Calu3 (cell line): ENCODE measurements at regions not wholly inside any gene's neighbourhood (a gene's known extent, or its start where the extent isn't known, plus 50 kb on each side); places are given as distances from the start of the nearest gene placed in this dataset.

ENCODE experiments used
- BruUV-seq: library from RNA; stranded (reverse); fragments of 400-500 nt; replicated peaks from 2 replicates; lab custom pipeline; 2021; lab: Mats Ljungman, UMichigan
- CTCF ChIA-PET: fragments of 300-600 bp; sonication (Branson Sonifier 250); formaldehyde crosslinking; loops from one replicate; lab custom pipeline; 2022; ENCODE audit warnings: antibody characterized with exemption; lab: Charles Lee
- DNase-seq: peaks from one replicate; pipeline ENCODE4 v3.0.0; 2022
- H3K27ac Mint-ChIP-seq: one replicate; pipeline ENCODE4 v1.8.0; 2022; ENCODE audit warnings: mixed read lengths; ENCODE audit not compliant: unreplicated experiment
- H3K27me3 Mint-ChIP-seq: one replicate; pipeline ENCODE4 v1.8.0; 2022; ENCODE audit warnings: mixed read lengths; ENCODE audit not compliant: unreplicated experiment
- H3K36me3 Mint-ChIP-seq: one replicate; pipeline ENCODE4 v1.8.0; 2022; ENCODE audit warnings: mild to moderate bottlenecking, moderate library complexity, mixed read lengths; ENCODE audit not compliant: insufficient read depth, unreplicated experiment
- H3K4me1 Mint-ChIP-seq: one replicate; pipeline ENCODE4 v1.8.0; 2022; ENCODE audit warnings: mild to moderate bottlenecking, low read depth, mixed read lengths; ENCODE audit not compliant: unreplicated experiment
- H3K4me3 Mint-ChIP-seq: one replicate; pipeline ENCODE4 v1.8.0; 2022; ENCODE audit warnings: mild to moderate bottlenecking, low read depth, moderate library complexity, mixed read lengths; ENCODE audit not compliant: unreplicated experiment
- H3K9me3 Mint-ChIP-seq: one replicate; pipeline ENCODE4 v1.8.0; 2022; ENCODE audit warnings: low read depth, mixed read lengths; ENCODE audit not compliant: unreplicated experiment
- intact Hi-C: fragments of 100-400 bp; cut with micrococcal nuclease; formaldehyde crosslinking; loops from one replicate; pipeline ENCODE4 v1.10.0; 2022; ENCODE audit not compliant: unreplicated experiment
- TF ChIP-seq, protein P1 (sequence below): fragments of 200-600 bp; IDR thresholded peaks from one replicate; pipeline ENCODE4 v1.8.0; 2022; ENCODE audit warnings: antibody characterized with exemption; ENCODE audit not compliant: unreplicated experiment

DNA sequence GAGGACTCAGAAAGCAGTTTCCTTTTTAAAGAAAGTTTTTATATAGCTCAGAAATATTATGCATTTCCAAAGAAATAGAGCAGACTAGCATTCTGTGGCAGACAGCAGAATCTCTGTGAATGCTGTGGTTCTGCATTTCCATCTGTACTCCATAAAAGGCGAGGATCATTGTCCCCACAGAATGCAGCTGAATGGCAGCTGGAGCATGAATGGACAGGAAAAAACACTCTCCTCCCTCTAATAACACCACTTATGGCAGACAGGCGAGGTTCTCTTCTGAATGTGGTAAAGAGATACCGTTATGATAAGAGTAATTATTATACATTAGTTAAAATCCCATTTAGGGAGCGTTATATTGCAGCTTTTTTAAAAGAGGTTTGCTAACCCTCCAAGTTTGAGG lies 81.4 kb upstream of the WLS start:
- Mint-ChIP-seq H3K36me3 (no peaks in the 10 kb centered on the region), H3K4me1 (no peaks in the 10 kb centered on the region), H3K27me3 (no peaks in the 10 kb centered on the region), H3K9me3 (no peaks in the 10 kb centered on the region), H3K27ac (no peak overlapping the region), H3K4me3 (no peak overlapping the region)
- no TSS peak for BruUV-seq
- DNase-seq = no peak
- intact Hi-C loops = no loop called here
- CTCF ChIA-PET = no interaction called here
- TF ChIP-seq, protein P1, sequence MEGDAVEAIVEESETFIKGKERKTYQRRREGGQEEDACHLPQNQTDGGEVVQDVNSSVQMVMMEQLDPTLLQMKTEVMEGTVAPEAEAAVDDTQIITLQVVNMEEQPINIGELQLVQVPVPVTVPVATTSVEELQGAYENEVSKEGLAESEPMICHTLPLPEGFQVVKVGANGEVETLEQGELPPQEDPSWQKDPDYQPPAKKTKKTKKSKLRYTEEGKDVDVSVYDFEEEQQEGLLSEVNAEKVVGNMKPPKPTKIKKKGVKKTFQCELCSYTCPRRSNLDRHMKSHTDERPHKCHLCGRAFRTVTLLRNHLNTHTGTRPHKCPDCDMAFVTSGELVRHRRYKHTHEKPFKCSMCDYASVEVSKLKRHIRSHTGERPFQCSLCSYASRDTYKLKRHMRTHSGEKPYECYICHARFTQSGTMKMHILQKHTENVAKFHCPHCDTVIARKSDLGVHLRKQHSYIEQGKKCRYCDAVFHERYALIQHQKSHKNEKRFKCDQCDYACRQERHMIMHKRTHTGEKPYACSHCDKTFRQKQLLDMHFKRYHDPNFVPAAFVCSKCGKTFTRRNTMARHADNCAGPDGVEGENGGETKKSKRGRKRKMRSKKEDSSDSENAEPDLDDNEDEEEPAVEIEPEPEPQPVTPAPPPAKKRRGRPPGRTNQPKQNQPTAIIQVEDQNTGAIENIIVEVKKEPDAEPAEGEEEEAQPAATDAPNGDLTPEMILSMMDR = no peak

DNA sequence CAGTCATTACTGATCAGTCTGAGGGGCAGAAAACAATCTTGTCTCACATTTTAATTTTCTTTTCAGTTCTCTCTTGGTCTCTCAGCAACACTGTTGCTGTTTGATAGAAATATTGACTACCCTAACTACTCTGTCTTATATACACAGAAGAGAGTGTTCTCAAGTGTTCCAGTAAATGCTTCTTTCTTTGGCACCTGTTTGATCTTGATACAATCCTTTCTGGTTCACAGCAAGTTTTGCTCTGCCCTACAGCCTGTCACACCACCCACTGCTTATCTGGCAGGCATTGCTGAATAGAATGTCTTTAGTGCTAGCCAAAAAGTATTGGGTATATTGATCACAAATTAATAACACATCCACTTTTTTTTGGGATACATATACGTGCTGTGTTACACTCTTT lies 75.7 kb upstream of the WLS start:
- DNase-seq = no peak
- Mint-ChIP-seq H3K9me3 (no peaks in the 10 kb centered on the region), H3K36me3 (no peaks in the 10 kb centered on the region), H3K4me3 (no peak overlapping the region), H3K27me3 (no peaks in the 10 kb centered on the region), H3K4me1 (no peaks in the 10 kb centered on the region), H3K27ac (no peak overlapping the region)
- intact Hi-C loops = no loop called here
- CTCF ChIA-PET = no interaction called here
- TF ChIP-seq, protein P1 = no peak
- BruUV-seq = no TSS peak

DNA sequence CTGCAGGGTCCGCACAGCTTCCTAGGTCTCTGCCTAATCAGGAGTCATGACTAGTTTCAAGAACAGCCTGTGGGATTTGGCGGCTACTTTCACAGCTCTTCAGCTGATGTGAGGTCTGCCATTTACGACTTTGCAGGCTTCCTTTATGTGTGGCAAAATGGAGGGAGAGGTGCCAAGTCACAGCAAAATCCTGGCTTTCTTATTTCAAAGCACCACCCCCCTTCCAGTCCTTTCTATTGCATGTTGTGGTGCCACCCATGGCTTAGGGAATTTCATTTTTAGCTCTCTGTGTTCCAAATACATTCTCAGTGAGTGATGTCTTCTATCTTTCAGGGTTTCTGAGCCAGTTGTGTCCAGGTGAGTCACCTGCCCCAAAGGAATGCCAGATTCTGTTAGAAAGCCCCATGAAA lies 75.1 kb upstream of the WLS start:
- intact Hi-C loops = no loop called here
- H3K4me1 Mint-ChIP-seq = no peaks in the 10 kb centered on the region
- TF ChIP-seq, protein P1 = no peak
- H3K4me3 Mint-ChIP-seq = no peak overlapping the region
- no TSS peak for BruUV-seq
- no peaks in the 10 kb centered on the region for H3K27me3 Mint-ChIP-seq
- DNase-seq = no peak
- CTCF ChIA-PET = no interaction called here
- no peak overlapping the region for H3K27ac Mint-ChIP-seq
- no peaks in the 10 kb centered on the region for H3K36me3 Mint-ChIP-seq
- H3K9me3 Mint-ChIP-seq = no peaks in the 10 kb centered on the region

DNA sequence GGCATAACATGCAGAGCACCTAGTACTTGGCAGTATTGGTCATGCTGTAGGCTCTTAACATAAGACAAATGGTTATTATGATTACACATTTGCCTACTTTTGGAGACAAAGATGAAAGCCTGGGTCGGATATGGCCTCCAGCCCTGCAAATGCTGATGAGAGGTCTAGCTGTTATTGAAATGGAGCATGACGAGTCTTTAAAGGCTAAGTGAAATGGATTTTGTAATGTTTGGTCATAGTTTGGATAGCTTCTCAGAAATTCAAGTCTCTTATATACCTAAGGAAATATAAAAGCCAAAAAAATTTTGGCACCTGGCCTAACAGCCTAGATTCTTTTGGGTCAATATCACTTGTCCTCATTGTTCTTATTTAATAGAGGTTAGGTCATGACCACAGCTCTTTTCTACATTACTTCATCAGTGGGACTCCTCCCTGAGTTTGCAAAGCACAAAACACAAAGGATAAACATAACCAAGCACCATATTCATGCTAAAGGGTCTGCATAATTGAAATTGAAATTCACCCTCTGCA lies 69.2 kb upstream of the WLS start:
- H3K36me3 Mint-ChIP-seq = no peaks in the 10 kb centered on the region
- CTCF ChIA-PET = no interaction called here
- no peak overlapping the region for H3K27ac Mint-ChIP-seq
- DNase-seq = no peak
- no peak overlapping the region for H3K4me3 Mint-ChIP-seq
- no peaks in the 10 kb centered on the region for H3K9me3 Mint-ChIP-seq
- no peaks in the 10 kb centered on the region for H3K4me1 Mint-ChIP-seq
- no TSS peak for BruUV-seq
- no peaks in the 10 kb centered on the region for H3K27me3 Mint-ChIP-seq
- intact Hi-C loops = no loop called here
- TF ChIP-seq, protein P1 = no peak
